ENCODE measurements at regions not wholly inside any gene's neighbourhood (a gene's known extent, or its start where the extent isn't known, plus 50 kb on each side); places are given as distances from the start of the nearest gene placed in this dataset.

- H3K27ac ChIP-seq (ENCODE audit: low read depth, low read length): no peak overlapping the region
- no peaks in the 10 kb centered on the region for H3K9me2 ChIP-seq (replicated peaks; ENCODE audit: control insufficient read depth, low read length)
- no peak for TF ChIP-seq EZH2phosphoT487 (IDR thresholded peaks at IDR 0.05; ENCODE audit: borderline replicate concordance, low read length)
- TF ChIP-seq CTCF (IDR thresholded peaks at IDR 0.05; ENCODE audit: low read depth, low read length, poor library complexity, severe bottlenecking): no peak
- H4K20me1 ChIP-seq (ENCODE audit: control insufficient read depth, insufficient read depth, low read depth, low read length): no peaks in the 10 kb centered on the region
- H3K4me1 ChIP-seq (ENCODE audit: control insufficient read depth, low read length): no peaks in the 10 kb centered on the region
- H3K27me3 ChIP-seq (ENCODE audit: control insufficient read depth, low read length): no peaks in the 10 kb centered on the region
- no peaks in the 10 kb centered on the region for H3K79me2 ChIP-seq (ENCODE audit: control insufficient read depth, low read length)
- no peaks in the 10 kb centered on the region for H3K36me3 ChIP-seq (ENCODE audit: control insufficient read depth, low read length)
- no peak overlapping the region for H3K4me3 ChIP-seq (ENCODE audit: low read length)
- peaks cover under 1% of the 10 kb centered on the region; the same call in 1 of the 2 replicates for H3K9me3 ChIP-seq (ENCODE audit: control insufficient read depth, insufficient read depth, low read length)
- no peak overlapping the region for H3K4me2 ChIP-seq (ENCODE audit: low read length)
- no peaks in the 10 kb centered on the region for H3F3A ChIP-seq (ENCODE audit: control insufficient read depth, insufficient read depth)
Observed at GRCh38 chr1:29835874-29836273, 599.6 kb downstream of the PTPRU start.

GRCh38 chr1:29835406-29835805 is 599.1 kb downstream of the PTPRU start:
- Histone ChIP-seq H3K9me3 (ENCODE audit: control insufficient read depth, insufficient read depth, low read length) (no peaks in the 10 kb centered on the region), H3F3A (ENCODE audit: control insufficient read depth, insufficient read depth) (no peaks in the 10 kb centered on the region), H4K20me1 (ENCODE audit: control insufficient read depth, insufficient read depth, low read depth, low read length) (no peaks in the 10 kb centered on the region), H3K27ac (ENCODE audit: low read depth, low read length) (no peak overlapping the region), H3K4me3 (ENCODE audit: low read length) (no peak overlapping the region), H3K79me2 (ENCODE audit: control insufficient read depth, low read length) (no peaks in the 10 kb centered on the region), H3K4me1 (ENCODE audit: control insufficient read depth, low read length) (no peaks in the 10 kb centered on the region), H3K36me3 (ENCODE audit: control insufficient read depth, low read length) (no peaks in the 10 kb centered on the region), H3K9me2 (replicated peaks; ENCODE audit: control insufficient read depth, low read length) (no peaks in the 10 kb centered on the region), H3K4me2 (ENCODE audit: low read length) (no peak overlapping the region), H3K27me3 (ENCODE audit: control insufficient read depth, low read length) (no peaks in the 10 kb centered on the region)
- TF ChIP-seq EZH2phosphoT487 (IDR thresholded peaks at IDR 0.05; ENCODE audit: borderline replicate concordance, low read length) (no peak), CTCF (IDR thresholded peaks at IDR 0.05; ENCODE audit: low read depth, low read length, poor library complexity, severe bottlenecking) (no peak)

- TF ChIP-seq EZH2phosphoT487 (IDR thresholded peaks at IDR 0.05; ENCODE audit: borderline replicate concordance, low read length) (no peak), CTCF (IDR thresholded peaks at IDR 0.05; ENCODE audit: low read depth, low read length, poor library complexity, severe bottlenecking) (no peak)
- no peak overlapping the region for H3K4me3 ChIP-seq (ENCODE audit: low read length)
- no peaks in the 10 kb centered on the region for H3K4me1 ChIP-seq (ENCODE audit: control insufficient read depth, low read length)
- no peaks in the 10 kb centered on the region for H3K79me2 ChIP-seq (ENCODE audit: control insufficient read depth, low read length)
- no peak overlapping the region for H3K27ac ChIP-seq (ENCODE audit: low read depth, low read length)
- H3K4me2 ChIP-seq (ENCODE audit: low read length): no peak overlapping the region
- H3K9me2 ChIP-seq (replicated peaks; ENCODE audit: control insufficient read depth, low read length): no peaks in the 10 kb centered on the region
- H4K20me1 ChIP-seq (ENCODE audit: control insufficient read depth, insufficient read depth, low read depth, low read length): no peaks in the 10 kb centered on the region
- H3K36me3 ChIP-seq (ENCODE audit: control insufficient read depth, low read length): no peaks in the 10 kb centered on the region
- H3F3A ChIP-seq (ENCODE audit: control insufficient read depth, insufficient read depth): no peaks in the 10 kb centered on the region
- H3K27me3 ChIP-seq (ENCODE audit: control insufficient read depth, low read length): no peaks in the 10 kb centered on the region
- H3K9me3 ChIP-seq (ENCODE audit: control insufficient read depth, insufficient read depth, low read length): no peaks in the 10 kb centered on the region
Observed at GRCh38 chr1:29833581-29833980, 597.3 kb downstream of the PTPRU start.

- Histone ChIP-seq H4K20me1 (ENCODE audit: control insufficient read depth, insufficient read depth, low read depth, low read length) (no peaks in the 10 kb centered on the region), H3F3A (ENCODE audit: control insufficient read depth, insufficient read depth) (no peaks in the 10 kb centered on the region), H3K36me3 (ENCODE audit: control insufficient read depth, low read length) (no peaks in the 10 kb centered on the region), H3K27ac (ENCODE audit: low read depth, low read length) (no peak overlapping the region), H3K4me2 (ENCODE audit: low read length) (no peak overlapping the region), H3K4me1 (ENCODE audit: control insufficient read depth, low read length) (no peaks in the 10 kb centered on the region), H3K9me3 (ENCODE audit: control insufficient read depth, insufficient read depth, low read length) (no peaks in the 10 kb centered on the region), H3K79me2 (ENCODE audit: control insufficient read depth, low read length) (no peaks in the 10 kb centered on the region), H3K27me3 (ENCODE audit: control insufficient read depth, low read length) (no peaks in the 10 kb centered on the region), H3K4me3 (ENCODE audit: low read length) (no peak overlapping the region), H3K9me2 (replicated peaks; ENCODE audit: control insufficient read depth, low read length) (no peaks in the 10 kb centered on the region)
- TF ChIP-seq EZH2phosphoT487 (IDR thresholded peaks at IDR 0.05; ENCODE audit: borderline replicate concordance, low read length): no peak
- no peak for TF ChIP-seq CTCF (IDR thresholded peaks at IDR 0.05; ENCODE audit: low read depth, low read length, poor library complexity, severe bottlenecking)
Observed at GRCh38 chr1:29832936-29833335, 596.6 kb downstream of the PTPRU start.
